ENCODE measurements at regions not wholly inside any gene's neighbourhood (a gene's known extent, or its start where the extent isn't known, plus 50 kb on each side); places are given as distances from the start of the nearest gene placed in this dataset.

GRCh38 chr12:124716208-124717130 lies 147.2 kb downstream of the SCARB1 start:
- no peak overlapping the region; a peak in 1 of 5 replicates for H3K4me3 Mint-ChIP-seq

More at GRCh38 chr12:124716208-124717130, 147.2 kb downstream of the SCARB1 start:
- Histone ChIP-seq H3K23me2 (ENCODE audit: insufficient read length, low read depth, low read length, poor library complexity, severe bottlenecking) (no peaks in the 10 kb centered on the region), H4K8ac (replicated peaks; ENCODE audit: insufficient read length, low read depth, low read length) (no peak overlapping the region), H3K56ac (ENCODE audit: insufficient read length, low read depth, low read length) (no peak overlapping the region), H3K79me1 (ENCODE audit: insufficient read depth, low read depth, low read length, poor library complexity, severe bottlenecking) (no peaks in the 10 kb centered on the region), H3K4ac (ENCODE audit: low read depth, low read length) (no peak overlapping the region), H3K4me1 (ENCODE audit: insufficient read depth, low read length) (no peaks in the 10 kb centered on the region), H3K9me3 (ENCODE audit: control insufficient read depth, low read depth, low read length) (no peaks in the 10 kb centered on the region), H3T11ph (ENCODE audit: low read length) (no peak overlapping the region), H4K91ac (ENCODE audit: insufficient read length, low read depth, low read length) (no peak overlapping the region), H3K79me2 (ENCODE audit: insufficient read depth, low read length) (no peaks in the 10 kb centered on the region), H2BK12ac (ENCODE audit: insufficient read length, low read depth, low read length) (no peak overlapping the region), H3K4me2 (ENCODE audit: insufficient read depth, insufficient read length, low read length) (no peak overlapping the region), H3K27me3 (ENCODE audit: insufficient read depth, low read length) (no peaks in the 10 kb centered on the region), H4K20me1 (ENCODE audit: control insufficient read depth, insufficient read depth, insufficient read length) (no peaks in the 10 kb centered on the region), H2BK15ac (ENCODE audit: low read depth, low read length) (no peak overlapping the region), H2AK5ac (ENCODE audit: insufficient read length, low read length) (no peak overlapping the region), H3K9ac (ENCODE audit: extremely low read depth, insufficient read length, low read length) (no peak overlapping the region), H2AFZ (ENCODE audit: low read length) (no peak overlapping the region), H3K27ac (ENCODE audit: insufficient read length, low read depth, low read length) (no peak overlapping the region), H3K23ac (ENCODE audit: insufficient read length, low read depth, low read length) (no peak overlapping the region), H2BK120ac (ENCODE audit: low read depth, low read length, poor library complexity, severe bottlenecking) (no peak overlapping the region), H2BK20ac (ENCODE audit: low read depth, low read length, poor library complexity, severe bottlenecking) (no peak overlapping the region), H4K5ac (ENCODE audit: insufficient read length, low read depth, low read length) (no peak overlapping the region), H3K14ac (ENCODE audit: insufficient read depth, low read length) (no peak overlapping the region), H2BK5ac (ENCODE audit: insufficient read length, low read length) (no peak overlapping the region), H3K18ac (ENCODE audit: insufficient read length, low read depth, low read length) (no peak overlapping the region)
- TF ChIP-seq, protein P1, sequence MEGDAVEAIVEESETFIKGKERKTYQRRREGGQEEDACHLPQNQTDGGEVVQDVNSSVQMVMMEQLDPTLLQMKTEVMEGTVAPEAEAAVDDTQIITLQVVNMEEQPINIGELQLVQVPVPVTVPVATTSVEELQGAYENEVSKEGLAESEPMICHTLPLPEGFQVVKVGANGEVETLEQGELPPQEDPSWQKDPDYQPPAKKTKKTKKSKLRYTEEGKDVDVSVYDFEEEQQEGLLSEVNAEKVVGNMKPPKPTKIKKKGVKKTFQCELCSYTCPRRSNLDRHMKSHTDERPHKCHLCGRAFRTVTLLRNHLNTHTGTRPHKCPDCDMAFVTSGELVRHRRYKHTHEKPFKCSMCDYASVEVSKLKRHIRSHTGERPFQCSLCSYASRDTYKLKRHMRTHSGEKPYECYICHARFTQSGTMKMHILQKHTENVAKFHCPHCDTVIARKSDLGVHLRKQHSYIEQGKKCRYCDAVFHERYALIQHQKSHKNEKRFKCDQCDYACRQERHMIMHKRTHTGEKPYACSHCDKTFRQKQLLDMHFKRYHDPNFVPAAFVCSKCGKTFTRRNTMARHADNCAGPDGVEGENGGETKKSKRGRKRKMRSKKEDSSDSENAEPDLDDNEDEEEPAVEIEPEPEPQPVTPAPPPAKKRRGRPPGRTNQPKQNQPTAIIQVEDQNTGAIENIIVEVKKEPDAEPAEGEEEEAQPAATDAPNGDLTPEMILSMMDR (conservative IDR thresholded peaks at IDR 0.05), result no peak
- Mint-ChIP-seq H3K36me3 (ENCODE audit: insufficient read depth in 1 of 3, low read depth in 3 of 3) (no peaks in the 10 kb centered on the region), H3K9me3 (no peaks in the 10 kb centered on the region), H3K4me1 (peaks cover 9 to 11% of the 10 kb centered on the region in 2 experiments), H3K27ac (no peak overlapping the region; a peak in 1 of 7 replicates), H3K27me3 (ENCODE audit: low read depth) (peaks cover 6% of the 10 kb centered on the region)
- no peak for DNase-seq
- WGBS (ENCODE audit: extremely low coverage, insufficient read length, low lambda C conversion rate), result no CpG with 5 or more reads among the region's 22 CpGs

Data from H9 (cell line).